Keratinocyte (primary cell): ENCODE measurements at regions not wholly inside any gene's neighbourhood (a gene's known extent, or its start where the extent isn't known, plus 50 kb on each side); places are given as distances from the start of the nearest gene placed in this dataset.
"Not testable (repeated sequence)": the region's sequence is repeated elsewhere in the genome, so short reads cannot be mapped to it uniquely, and the experiment has no call there.

ENCODE experiments used
- DNase-seq: peaks from one replicate; pipeline ENCODE4 v3.0.0-alpha.2; 2011; ENCODE audit warnings: low read depth, missing footprints, low spot score
- FAIRE-seq: peaks from 2 replicates; lab custom pipeline; 2011; peaks lifted over from hg19 to GRCh38; lab: Jason Lieb, UNC
- H2AFZ ChIP-seq: 2 replicates; pipeline ENCODE4 v1.6.0; 2012; ENCODE audit warnings: low read length, control low read depth, inconsistent platforms; ENCODE audit not compliant: control insufficient read depth
- H3K27ac ChIP-seq: 2 replicates; pipeline ENCODE4 v1.5.1; 2011; ENCODE audit warnings: low read length; ENCODE audit not compliant: control insufficient read depth, insufficient read depth
- H3K27me3 ChIP-seq: 3 replicates; pipeline ENCODE4 v1.6.0; 2011; ENCODE audit warnings: low read length; ENCODE audit not compliant: control insufficient read depth, insufficient read depth; ENCODE audit errors: extremely low read depth
- H3K36me3 ChIP-seq, 2 experiments: 2 replicates in 1 of 2; 3 replicates in 1 of 2; pipeline ENCODE4 v1.5.1; 2011; ENCODE audit warnings: low read length in 2 of 2, mild to moderate bottlenecking in 1 of 2; ENCODE audit not compliant: control insufficient read depth in 2 of 2, insufficient read depth in 2 of 2; ENCODE audit errors: extremely low read depth in 1 of 2
- H3K4me1 ChIP-seq: 3 replicates; pipeline ENCODE4 v1.5.1; 2011; ENCODE audit warnings: low read length; ENCODE audit not compliant: control insufficient read depth, insufficient read depth; ENCODE audit errors: extremely low read depth
- H3K4me2 ChIP-seq: 3 replicates; pipeline ENCODE4 v1.6.0; 2011; ENCODE audit warnings: low read depth, low read length; ENCODE audit not compliant: control insufficient read depth, insufficient read depth; ENCODE audit errors: extremely low read depth
- H3K4me3 ChIP-seq, 3 experiments: fragments of 200-600 bp in 1 of 3; sonication (generic) in 1 of 3; 2 replicates in 2 of 3; 3 replicates in 1 of 3; pipeline ENCODE4 v1.5.1; 2011 to 2016; ENCODE audit warnings: low read length in 3 of 3, mild to moderate bottlenecking in 3 of 3, control low read depth in 2 of 3, inconsistent platforms in 1 of 3, low read depth in 1 of 3, mixed read lengths in 1 of 3, mixed run types in 1 of 3, moderate library complexity in 1 of 3; ENCODE audit not compliant: control insufficient read depth in 2 of 3, insufficient read depth in 2 of 3; ENCODE audit errors: extremely low read depth in 1 of 3
- H3K79me2 ChIP-seq: 2 replicates; pipeline ENCODE4 v1.6.0; 2012; ENCODE audit warnings: low read length; ENCODE audit not compliant: control insufficient read depth, insufficient read depth
- H3K9ac ChIP-seq: 3 replicates; pipeline ENCODE4 v1.6.0; 2011; ENCODE audit warnings: low read length; ENCODE audit not compliant: control insufficient read depth, insufficient read depth; ENCODE audit errors: extremely low read depth
- H3K9me1 ChIP-seq: 3 replicates; pipeline ENCODE4 v1.6.0; 2011; ENCODE audit warnings: low read length; ENCODE audit not compliant: control insufficient read depth, insufficient read depth; ENCODE audit errors: extremely low read depth
- H3K9me3 ChIP-seq: 2 replicates; pipeline ENCODE4 v1.5.1; 2012; ENCODE audit warnings: low read depth, low read length; ENCODE audit not compliant: control insufficient read depth
- H4K20me1 ChIP-seq: 3 replicates; pipeline ENCODE4 v1.6.0; 2011; ENCODE audit warnings: low read length; ENCODE audit not compliant: control insufficient read depth, insufficient read depth; ENCODE audit errors: extremely low read depth
- EZH2 ChIP-seq: IDR thresholded peaks from one replicate; pipeline ENCODE4 v1.6.1; 2012; ENCODE audit warnings: inconsistent platforms, mild to moderate bottlenecking, low read length, moderate library complexity
- dilution Hi-C: fragments of 300-500 bp; cut with MboI; formaldehyde crosslinking; loops from one replicate; pipeline ENCODE4 v1.7.0; 2020; ENCODE audit warnings: low sequenced_read_pairs; ENCODE audit not compliant: extremely low pct_ligation_motif_present
- TF ChIP-seq, protein P1 (sequence below), 3 experiments: IDR thresholded peaks in 1 of 3; conservative IDR thresholded peaks in 1 of 3; optimal IDR thresholded peaks in 1 of 3; 2 replicates in 2 of 3; 3 replicates in 1 of 3; pipeline versions ENCODE3 to v1.5.1; 2011; ENCODE audit warnings: low read length in 3 of 3, mild to moderate bottlenecking in 3 of 3, moderate library complexity in 2 of 3, control low read depth in 1 of 3, inconsistent platforms in 1 of 3; ENCODE audit not compliant: insufficient read depth in 2 of 3; ENCODE audit errors: extremely low read depth in 1 of 3

DNA sequence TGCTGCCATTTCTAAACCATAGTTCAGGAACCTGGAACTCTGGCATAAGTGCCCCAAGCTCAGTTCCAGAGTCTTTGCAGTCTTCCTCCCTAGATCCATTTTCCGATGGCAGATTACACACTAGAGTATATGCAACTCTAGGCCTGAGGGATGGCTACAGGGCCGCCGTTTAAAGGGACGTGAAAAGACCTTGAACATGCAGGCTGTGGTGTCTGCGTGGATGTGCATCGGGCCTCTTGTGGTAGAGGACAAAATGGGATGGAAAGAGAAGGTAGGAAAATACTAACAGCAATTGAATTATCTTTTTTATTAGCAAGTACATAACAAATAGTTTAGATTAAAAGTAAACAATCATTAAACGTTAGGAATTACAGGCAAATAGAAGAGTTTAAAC lies 588.9 kb downstream of the RFPL4B start:
- Histone ChIP-seq H3K9me3 (no peaks in the 10 kb centered on the region), H3K79me2 (no peaks in the 10 kb centered on the region), H3K9me1 (no peaks in the 10 kb centered on the region), H3K4me3 (no peak overlapping the region), H3K27me3 (no peaks in the 10 kb centered on the region), H3K4me2 (no peak overlapping the region), H3K4me1 (no peaks in the 10 kb centered on the region), H3K9ac (no peak overlapping the region), H3K36me3 (no peaks in the 10 kb centered on the region), H3K27ac (no peak overlapping the region), H2AFZ (no peak overlapping the region), H4K20me1 (no peaks in the 10 kb centered on the region)
- FAIRE-seq (no peak), DNase-seq (no peak)
- dilution Hi-C loops: no loop called here
- no peak for TF ChIP-seq EZH2
- TF ChIP-seq, protein P1, sequence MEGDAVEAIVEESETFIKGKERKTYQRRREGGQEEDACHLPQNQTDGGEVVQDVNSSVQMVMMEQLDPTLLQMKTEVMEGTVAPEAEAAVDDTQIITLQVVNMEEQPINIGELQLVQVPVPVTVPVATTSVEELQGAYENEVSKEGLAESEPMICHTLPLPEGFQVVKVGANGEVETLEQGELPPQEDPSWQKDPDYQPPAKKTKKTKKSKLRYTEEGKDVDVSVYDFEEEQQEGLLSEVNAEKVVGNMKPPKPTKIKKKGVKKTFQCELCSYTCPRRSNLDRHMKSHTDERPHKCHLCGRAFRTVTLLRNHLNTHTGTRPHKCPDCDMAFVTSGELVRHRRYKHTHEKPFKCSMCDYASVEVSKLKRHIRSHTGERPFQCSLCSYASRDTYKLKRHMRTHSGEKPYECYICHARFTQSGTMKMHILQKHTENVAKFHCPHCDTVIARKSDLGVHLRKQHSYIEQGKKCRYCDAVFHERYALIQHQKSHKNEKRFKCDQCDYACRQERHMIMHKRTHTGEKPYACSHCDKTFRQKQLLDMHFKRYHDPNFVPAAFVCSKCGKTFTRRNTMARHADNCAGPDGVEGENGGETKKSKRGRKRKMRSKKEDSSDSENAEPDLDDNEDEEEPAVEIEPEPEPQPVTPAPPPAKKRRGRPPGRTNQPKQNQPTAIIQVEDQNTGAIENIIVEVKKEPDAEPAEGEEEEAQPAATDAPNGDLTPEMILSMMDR (optimal IDR thresholded peaks at IDR 0.05 in 1 of 3, IDR thresholded peaks at IDR 0.05 in 1 of 3, conservative IDR thresholded peaks at IDR 0.05 in 1 of 3; ENCODE audit: extremely low read depth in 1 of 3, insufficient read depth in 2 of 3, low read length in 3 of 3): no peak

DNA sequence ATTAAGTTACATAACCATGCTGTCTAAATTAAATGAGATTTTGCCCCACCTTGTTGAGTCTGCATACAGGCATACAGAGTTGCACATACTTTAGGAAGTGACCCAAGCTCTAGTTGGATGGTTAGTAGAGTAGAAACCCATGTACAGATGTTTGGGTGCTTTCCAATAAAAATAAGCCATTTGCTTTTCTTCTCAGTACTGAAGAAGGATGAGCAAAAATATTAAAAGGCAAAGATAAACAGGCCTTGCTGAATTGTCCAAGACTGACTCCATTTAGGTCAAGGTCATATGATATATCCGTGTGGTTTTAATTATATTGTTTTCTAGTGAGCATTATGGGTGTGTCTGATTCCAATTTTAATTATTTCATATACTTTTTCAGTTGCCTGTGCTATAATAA lies 589.4 kb downstream of the RFPL4B start:
- Histone ChIP-seq H4K20me1 (no peaks in the 10 kb centered on the region), H3K9ac (no peak overlapping the region), H3K4me3 (no peak overlapping the region), H2AFZ (no peak overlapping the region), H3K79me2 (no peaks in the 10 kb centered on the region), H3K9me1 (no peaks in the 10 kb centered on the region), H3K4me1 (no peaks in the 10 kb centered on the region), H3K27me3 (no peaks in the 10 kb centered on the region), H3K9me3 (no peaks in the 10 kb centered on the region), H3K27ac (no peak overlapping the region), H3K36me3 (no peaks in the 10 kb centered on the region), H3K4me2 (no peak overlapping the region)
- no peak for DNase-seq
- dilution Hi-C loops: no loop called here
- no peak for FAIRE-seq
- TF ChIP-seq, protein P1 (optimal IDR thresholded peaks at IDR 0.05 in 1 of 3, IDR thresholded peaks at IDR 0.05 in 1 of 3, conservative IDR thresholded peaks at IDR 0.05 in 1 of 3; ENCODE audit: extremely low read depth in 1 of 3, insufficient read depth in 2 of 3, low read length in 3 of 3): no peak
- no peak for TF ChIP-seq EZH2

DNA sequence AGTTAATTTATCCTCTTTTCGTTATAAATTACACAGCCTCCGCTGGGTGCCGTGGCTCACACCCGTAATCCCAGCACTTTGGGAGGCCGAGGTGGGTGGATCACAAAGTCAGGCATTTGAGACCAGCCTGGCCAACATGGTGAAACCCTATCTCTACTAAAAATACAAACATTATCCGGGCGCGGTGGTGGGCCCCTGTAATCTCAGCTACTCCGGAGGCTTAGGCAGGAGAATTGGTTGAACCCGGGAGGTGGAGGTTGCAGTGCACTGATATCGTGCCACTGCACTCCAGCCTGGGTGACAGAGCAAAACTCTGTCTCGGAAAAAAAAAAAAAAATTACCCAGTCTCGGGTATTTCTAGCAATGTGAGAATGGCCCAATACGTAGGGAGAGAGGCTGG lies 590.6 kb downstream of the RFPL4B start:
- not testable (repeated sequence) for FAIRE-seq

More for the DNA sequence above, 590.6 kb downstream of the RFPL4B start:
- H2AFZ ChIP-seq, H3K9ac ChIP-seq, H3K4me2 ChIP-seq, H3K27ac ChIP-seq, DNase-seq, H4K20me1 ChIP-seq, dilution Hi-C loops, H3K4me3 ChIP-seq, H3K4me1 ChIP-seq, H3K9me3 ChIP-seq, H3K27me3 ChIP-seq, H3K79me2 ChIP-seq, H3K36me3 ChIP-seq, H3K9me1 ChIP-seq: not testable (repeated sequence)
